Esophagus (tissue), 2 donors: ENCODE measurements at regions not wholly inside any gene's neighbourhood (a gene's known extent, or its start where the extent isn't known, plus 50 kb on each side); places are given as distances from the start of the nearest gene placed in this dataset.

Experiments used
- H3K27ac ChIP-seq, 2 donors: one replicate each; pipeline ENCODE4 v1.5.1; 2013; ENCODE audit warnings: low read depth in 2 of 2, mild to moderate bottlenecking in 2 of 2, inconsistent platforms in 1 of 2, low read length in 1 of 2, moderate library complexity in 1 of 2
- H3K27me3 ChIP-seq, 2 donors: one replicate each; pipeline ENCODE4 v1.6.1; 2013; ENCODE audit warnings: low read length in 2 of 2, control low read depth in 1 of 2, mild to moderate bottlenecking in 1 of 2; ENCODE audit not compliant: insufficient read depth in 2 of 2, control insufficient read depth in 1 of 2
- H3K36me3 ChIP-seq, 2 donors: one replicate each; pipeline ENCODE4 v1.6.1; 2013; ENCODE audit warnings: low read length in 1 of 2; ENCODE audit not compliant: control insufficient read depth in 2 of 2, insufficient read depth in 2 of 2
- H3K4me1 ChIP-seq, 2 donors: one replicate each; pipeline ENCODE4 v1.6.1; 2013; ENCODE audit warnings: low read length in 1 of 2; ENCODE audit not compliant: control insufficient read depth in 2 of 2, insufficient read depth in 2 of 2
- H3K4me3 ChIP-seq, 2 donors: one replicate each; pipeline ENCODE4 v1.5.1; 2013; ENCODE audit warnings: low read length in 2 of 2, mild to moderate bottlenecking in 2 of 2, low read depth in 1 of 2, moderate library complexity in 1 of 2
- H3K9me3 ChIP-seq, 2 donors: one replicate each; pipeline ENCODE4 v1.6.1; 2013; ENCODE audit warnings: mild to moderate bottlenecking in 2 of 2, low read depth in 1 of 2, low read length in 1 of 2, moderate library complexity in 1 of 2; ENCODE audit not compliant: control insufficient read depth in 2 of 2, insufficient read depth in 1 of 2
- WGBS, 2 donors: extraction: QIAGEN DNeasy Blood & Tissue Kit; methylation state at CpG; one replicate each; pipeline ENCODE4 v1.1.7; 2013; 5-methylcytosine and 5-hydroxymethylcytosine counted together
- donor health status: healthy with polysubstance abuse.
- donor health status: Bipolar disorder and iron deficiency.

- Histone ChIP-seq H3K4me3 (no peak overlapping the region), H3K36me3 (no peaks in the 10 kb centered on the region), H3K27me3 (no peaks in the 10 kb centered on the region), H3K27ac (no peak overlapping the region), H3K4me1 (no peaks in the 10 kb centered on the region), H3K9me3 (no peaks in the 10 kb centered on the region)
These were observed 194.8 kb upstream of the NRP1 start for GRCh38 chr10:33529234-33529633.

- H3K4me1 ChIP-seq: no peaks in the 10 kb centered on the region
- H3K36me3 ChIP-seq: no peaks in the 10 kb centered on the region
- H3K9me3 ChIP-seq: no peaks in the 10 kb centered on the region
- 67 to 84% methylated on average over 4 of the region's 4 CpGs for WGBS, 2 donors
- H3K4me3 ChIP-seq: no peak overlapping the region
- H3K27me3 ChIP-seq: no peaks in the 10 kb centered on the region
- no peak overlapping the region for H3K27ac ChIP-seq
These were observed 190.5 kb upstream of the NRP1 start for GRCh38 chr10:33524966-33525365.

- Histone ChIP-seq H3K4me1 (no peaks in the 10 kb centered on the region), H3K27me3 (no peaks in the 10 kb centered on the region), H3K4me3 (no peak overlapping the region), H3K36me3 (no peaks in the 10 kb centered on the region), H3K9me3 (no peaks in the 10 kb centered on the region), H3K27ac (no peak overlapping the region)
- 92 to 94% methylated on average over 5 of the region's 5 CpGs for WGBS, 2 donors
These were observed 189.6 kb upstream of the NRP1 start for GRCh38 chr10:33524041-33524440.

- Histone ChIP-seq H3K9me3 (no peaks in the 10 kb centered on the region), H3K27me3 (no peaks in the 10 kb centered on the region), H3K4me1 (no peaks in the 10 kb centered on the region), H3K4me3 (no peak overlapping the region), H3K27ac (no peak overlapping the region), H3K36me3 (no peaks in the 10 kb centered on the region)
- 89 to 93% methylated on average over 6 of the region's 6 CpGs for WGBS, 2 donors
These were observed 188.8 kb upstream of the NRP1 start for GRCh38 chr10:33523236-33523792.

GRCh38 chr10:33521904-33522303, 187.4 kb upstream of the NRP1 start:
- no peaks in the 10 kb centered on the region for H3K27me3 ChIP-seq
- H3K36me3 ChIP-seq: no peaks in the 10 kb centered on the region
- H3K27ac ChIP-seq: no peak overlapping the region
- no peak overlapping the region for H3K4me3 ChIP-seq
- H3K4me1 ChIP-seq: no peaks in the 10 kb centered on the region
- H3K9me3 ChIP-seq: no peaks in the 10 kb centered on the region
- WGBS, 2 donors: 93% methylated on average over 3 of the region's 3 CpGs

- no peaks in the 10 kb centered on the region for H3K36me3 ChIP-seq
- H3K4me3 ChIP-seq: no peak overlapping the region
- H3K9me3 ChIP-seq: no peaks in the 10 kb centered on the region
- H3K27me3 ChIP-seq: no peaks in the 10 kb centered on the region
- WGBS, 2 donors: 18 to 30% methylated on average over 4 of the region's 4 CpGs
- no peak overlapping the region for H3K27ac ChIP-seq
- H3K4me1 ChIP-seq: no peaks in the 10 kb centered on the region
These were observed 186.6 kb upstream of the NRP1 start for GRCh38 chr10:33521062-33521461.

GRCh38 chr10:33520223-33520622, 185.8 kb upstream of the NRP1 start:
- no peak overlapping the region for H3K27ac ChIP-seq
- no peak overlapping the region for H3K4me3 ChIP-seq
- no peaks in the 10 kb centered on the region for H3K27me3 ChIP-seq
- no peaks in the 10 kb centered on the region for H3K9me3 ChIP-seq
- 74% methylated on average over 2 of the region's 2 CpGs for WGBS, 2 donors
- no peaks in the 10 kb centered on the region for H3K4me1 ChIP-seq
- H3K36me3 ChIP-seq: no peaks in the 10 kb centered on the region

- Histone ChIP-seq H3K4me1 (no peaks in the 10 kb centered on the region), H3K4me3 (no peak overlapping the region), H3K27me3 (no peaks in the 10 kb centered on the region), H3K27ac (no peak overlapping the region), H3K36me3 (no peaks in the 10 kb centered on the region), H3K9me3 (no peaks in the 10 kb centered on the region)
- 75 to 77% methylated on average over 14 of the region's 14 CpGs for WGBS, 2 donors
These were observed 184.8 kb upstream of the NRP1 start for GRCh38 chr10:33519130-33519860.

GRCh38 chr10:33510206-33510605, 175.7 kb upstream of the NRP1 start:
- WGBS, 2 donors: 42 to 59% methylated on average over 3 of the region's 3 CpGs
- Histone ChIP-seq H3K27ac (no peak overlapping the region), H3K27me3 (no peaks in the 10 kb centered on the region), H3K36me3 (no peaks in the 10 kb centered on the region), H3K4me3 (no peak overlapping the region), H3K9me3 (no peaks in the 10 kb centered on the region), H3K4me1 (no peaks in the 10 kb centered on the region)

GRCh38 chr10:33509231-33509831, 174.9 kb upstream of the NRP1 start:
- 19 to 20% methylated on average over 7 of the region's 7 CpGs for WGBS, 2 donors
- no peaks in the 10 kb centered on the region for H3K27me3 ChIP-seq
- H3K27ac ChIP-seq: no peak overlapping the region
- no peaks in the 10 kb centered on the region for H3K4me1 ChIP-seq
- H3K9me3 ChIP-seq: no peaks in the 10 kb centered on the region
- no peaks in the 10 kb centered on the region for H3K36me3 ChIP-seq
- no peak overlapping the region for H3K4me3 ChIP-seq
